Effector memory CD8-positive, alpha-beta T cell (primary cell): ENCODE measurements at regions not wholly inside any gene's neighbourhood (a gene's known extent, or its start where the extent isn't known, plus 50 kb on each side); places are given as distances from the start of the nearest gene placed in this dataset.

Experiments
- ATAC-seq: fragments of 150-1000 bp; cut with Tn5 transposase; replicated peaks from 2 replicates; pipeline ENCODE4 v1.10.0; 2021; ENCODE audit warnings: mild to moderate bottlenecking, moderate library complexity
- DNase-seq, 3 experiments: peaks; one replicate each; pipeline ENCODE4 v3.0.0; 2021
- H3K27ac Mint-ChIP-seq, 2 donors: one replicate each; pipeline ENCODE4 v1.8.0; 2022; ENCODE audit warnings: mild to moderate bottlenecking in 2 of 2, mixed read lengths in 2 of 2, moderate library complexity in 2 of 2
- H3K27me3 Mint-ChIP-seq, 2 donors: one replicate each; pipeline ENCODE4 v1.8.0; 2022; ENCODE audit warnings: mixed read lengths in 2 of 2
- H3K36me3 Mint-ChIP-seq: one replicate; pipeline ENCODE4 v1.8.0; 2022; ENCODE audit warnings: mild to moderate bottlenecking, moderate library complexity, mixed read lengths; ENCODE audit not compliant: insufficient read depth
- H3K4me1 Mint-ChIP-seq, 2 donors: one replicate each; pipeline ENCODE4 v1.8.0; 2022; ENCODE audit warnings: low read depth in 2 of 2, mixed read lengths in 2 of 2
- H3K4me3 Mint-ChIP-seq, 2 donors: one replicate each; pipeline ENCODE4 v1.8.0; 2022; ENCODE audit warnings: mild to moderate bottlenecking in 2 of 2, mixed read lengths in 2 of 2, moderate library complexity in 2 of 2
- H3K9me3 Mint-ChIP-seq, 2 donors: one replicate each; pipeline ENCODE4 v1.8.0; 2022; ENCODE audit warnings: mixed read lengths in 2 of 2

DNA sequence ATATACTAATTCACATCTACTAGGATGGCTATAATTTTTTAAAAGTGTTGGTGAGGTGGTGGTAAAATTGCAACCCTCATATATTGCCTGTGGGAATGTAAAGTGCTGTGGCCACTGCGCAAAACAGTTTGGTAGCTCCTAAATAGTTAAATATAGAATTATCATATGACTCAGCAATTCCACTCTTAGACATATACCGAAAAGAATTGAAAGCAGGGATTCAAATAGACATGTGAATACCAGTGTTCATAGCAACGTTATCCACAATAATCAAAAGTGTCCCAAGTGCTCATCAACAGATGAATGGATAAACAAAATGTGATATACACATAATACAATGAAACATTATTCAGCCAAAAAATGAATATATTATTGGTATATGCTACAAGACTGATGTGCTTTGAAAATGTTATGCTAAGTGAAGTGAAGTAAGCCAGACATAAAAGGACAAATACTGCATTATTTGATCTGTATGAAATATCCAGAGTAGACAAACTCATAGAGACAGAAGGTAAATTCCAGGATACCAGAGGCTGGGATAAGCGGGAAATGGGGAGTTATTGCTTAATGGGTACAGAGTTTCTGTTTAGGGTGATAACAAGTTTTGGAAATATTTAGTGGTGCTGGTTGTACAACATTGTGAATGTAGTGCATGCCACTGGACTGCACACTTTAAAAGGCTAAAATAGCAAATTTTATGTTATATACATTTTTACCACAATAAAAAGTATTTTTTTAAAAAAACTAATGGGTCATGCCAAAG is 342.5 kb downstream of the SEC16B start:
- Mint-ChIP-seq H3K27ac (no peak overlapping the region), H3K36me3 (no peaks in the 10 kb centered on the region), H3K27me3 (no peaks in the 10 kb centered on the region), H3K9me3 (peaks cover 0 to 12% of the 10 kb centered on the region in 2 donors), H3K4me1 (no peaks in the 10 kb centered on the region), H3K4me3 (no peak overlapping the region)
- ATAC-seq (no peak), DNase-seq (no peak)

GRCh38 chr1:177620636-177621190 is 349.1 kb downstream of the SEC16B start:
- no peaks in the 10 kb centered on the region for H3K36me3 Mint-ChIP-seq
- H3K4me3 Mint-ChIP-seq, result no peak overlapping the region
- DNase-seq, result no peak
- ATAC-seq, result no peak
- no peaks in the 10 kb centered on the region for H3K27me3 Mint-ChIP-seq
- no peak overlapping the region for H3K27ac Mint-ChIP-seq
- no peaks in the 10 kb centered on the region for H3K4me1 Mint-ChIP-seq
- peaks cover 2 to 12% of the 10 kb centered on the region in 2 donors for H3K9me3 Mint-ChIP-seq

GRCh38 chr1:177615251-177615650 is 354.6 kb downstream of the SEC16B start:
- ATAC-seq, result no peak
- H3K27ac Mint-ChIP-seq, result no peak overlapping the region
- DNase-seq, result no peak
- H3K4me1 Mint-ChIP-seq, result no peaks in the 10 kb centered on the region
- H3K9me3 Mint-ChIP-seq, result peaks cover 0 to 4% of the 10 kb centered on the region in 2 donors
- no peak overlapping the region for H3K4me3 Mint-ChIP-seq
- H3K36me3 Mint-ChIP-seq, result no peaks in the 10 kb centered on the region
- no peaks in the 10 kb centered on the region for H3K27me3 Mint-ChIP-seq

GRCh38 chr1:177611402-177611801 is 358.5 kb downstream of the SEC16B start:
- H3K36me3 Mint-ChIP-seq, result peaks cover 3% of the 10 kb centered on the region
- DNase-seq (no peak), ATAC-seq (no peak)
- H3K9me3 Mint-ChIP-seq, result peaks cover 0 to 2% of the 10 kb centered on the region in 2 donors
- H3K4me1 Mint-ChIP-seq, result no peaks in the 10 kb centered on the region
- no peak overlapping the region for H3K4me3 Mint-ChIP-seq
- H3K27ac Mint-ChIP-seq, result no peak overlapping the region
- no peaks in the 10 kb centered on the region for H3K27me3 Mint-ChIP-seq

DNA sequence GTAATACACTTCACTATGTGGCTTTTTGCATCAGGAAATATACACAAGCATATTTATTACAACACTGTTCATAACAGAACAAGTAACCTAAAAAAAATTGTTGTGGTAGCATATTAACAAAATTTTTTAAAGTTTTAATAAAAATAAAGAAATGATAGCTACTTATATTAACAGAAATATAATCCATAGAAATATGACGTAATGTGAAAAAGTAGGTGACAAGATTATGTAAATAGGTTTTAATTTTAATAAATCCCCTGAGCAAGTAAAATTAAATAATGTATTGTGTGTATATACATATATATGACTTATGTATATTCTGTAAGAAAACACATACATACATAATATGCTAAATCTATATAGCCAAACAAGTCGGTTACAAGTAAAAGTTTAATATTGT is 359.9 kb downstream of the SEC16B start:
- Mint-ChIP-seq H3K36me3 (peaks cover 3% of the 10 kb centered on the region), H3K4me1 (no peaks in the 10 kb centered on the region), H3K9me3 (peaks cover 5 to 8% of the 10 kb centered on the region in 2 donors), H3K4me3 (no peak overlapping the region), H3K27me3 (no peaks in the 10 kb centered on the region), H3K27ac (no peak overlapping the region)
- DNase-seq, result no peak
- no peak for ATAC-seq

GRCh38 chr1:177600936-177601335 is 368.9 kb downstream of the SEC16B start:
- DNase-seq (no peak), ATAC-seq (no peak)
- Mint-ChIP-seq H3K4me1 (no peaks in the 10 kb centered on the region), H3K27me3 (no peaks in the 10 kb centered on the region), H3K9me3 (peaks cover 12 to 26% of the 10 kb centered on the region in 2 donors), H3K36me3 (no peaks in the 10 kb centered on the region), H3K4me3 (no peak overlapping the region), H3K27ac (no peak overlapping the region)

DNA sequence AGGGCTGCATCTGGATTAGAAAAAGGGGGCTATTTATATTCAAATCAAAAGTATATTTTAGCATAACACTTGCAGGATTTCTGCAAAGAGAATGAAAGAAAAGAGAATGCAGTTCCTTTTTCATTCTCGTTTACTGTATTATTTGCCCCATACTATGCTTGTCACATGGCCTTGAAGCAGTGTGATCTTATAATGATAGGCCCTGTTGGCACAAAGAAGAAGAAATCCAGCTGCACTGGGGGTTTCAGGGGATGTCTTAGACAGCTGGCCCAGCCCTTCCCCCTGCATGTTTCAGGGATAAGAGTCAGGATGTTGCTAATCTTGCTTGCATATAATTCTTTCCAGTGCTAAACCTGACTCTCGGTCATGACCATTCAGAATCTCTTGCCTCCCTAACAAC is 369.5 kb downstream of the SEC16B start:
- Mint-ChIP-seq H3K36me3 (no peaks in the 10 kb centered on the region), H3K27ac (no peak overlapping the region)

GRCh38 chr1:177597393-177597792 is 372.5 kb downstream of the SEC16B start:
- ATAC-seq, result no peak
- no peak overlapping the region for H3K27ac Mint-ChIP-seq
- no peaks in the 10 kb centered on the region for H3K27me3 Mint-ChIP-seq

More for the DNA sequence above, 369.5 kb downstream of the SEC16B start:
- H3K27me3 Mint-ChIP-seq, result no peaks in the 10 kb centered on the region
- no peak for ATAC-seq
- peaks cover 11 to 28% of the 10 kb centered on the region in 2 donors for H3K9me3 Mint-ChIP-seq
- no peak overlapping the region for H3K4me3 Mint-ChIP-seq
- no peak for DNase-seq
- H3K4me1 Mint-ChIP-seq, result no peaks in the 10 kb centered on the region

DNA sequence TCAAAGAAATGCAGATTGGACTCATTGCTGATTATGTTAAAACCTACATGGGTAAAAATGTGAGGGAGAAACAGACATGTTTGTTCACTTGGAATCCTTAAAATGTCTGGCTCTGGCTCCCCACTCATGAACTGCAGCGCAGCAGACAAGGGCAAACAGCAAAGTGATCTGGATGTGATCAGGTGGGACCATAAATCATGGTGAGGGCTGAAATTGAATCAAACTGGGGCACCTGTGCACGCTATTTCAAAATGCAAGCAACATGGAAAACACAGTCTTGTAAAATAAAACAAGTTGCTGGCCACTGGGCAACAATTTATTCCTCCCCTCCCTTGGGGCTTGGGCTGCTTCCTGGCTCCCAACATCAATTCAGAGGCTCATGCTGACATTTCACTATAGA is 373.4 kb downstream of the SEC16B start:
- Mint-ChIP-seq H3K27me3 (no peaks in the 10 kb centered on the region), H3K9me3 (peaks cover 7 to 21% of the 10 kb centered on the region in 2 donors), H3K27ac (no peak overlapping the region), H3K4me1 (no peaks in the 10 kb centered on the region), H3K36me3 (no peaks in the 10 kb centered on the region), H3K4me3 (no peak overlapping the region)
- DNase-seq, result no peak
- ATAC-seq, result no peak

More at GRCh38 chr1:177597393-177597792, 372.5 kb downstream of the SEC16B start:
- Mint-ChIP-seq H3K4me1 (no peaks in the 10 kb centered on the region), H3K9me3 (peaks cover 7 to 23% of the 10 kb centered on the region in 2 donors), H3K4me3 (no peak overlapping the region), H3K36me3 (no peaks in the 10 kb centered on the region)
- no peak for DNase-seq

DNA sequence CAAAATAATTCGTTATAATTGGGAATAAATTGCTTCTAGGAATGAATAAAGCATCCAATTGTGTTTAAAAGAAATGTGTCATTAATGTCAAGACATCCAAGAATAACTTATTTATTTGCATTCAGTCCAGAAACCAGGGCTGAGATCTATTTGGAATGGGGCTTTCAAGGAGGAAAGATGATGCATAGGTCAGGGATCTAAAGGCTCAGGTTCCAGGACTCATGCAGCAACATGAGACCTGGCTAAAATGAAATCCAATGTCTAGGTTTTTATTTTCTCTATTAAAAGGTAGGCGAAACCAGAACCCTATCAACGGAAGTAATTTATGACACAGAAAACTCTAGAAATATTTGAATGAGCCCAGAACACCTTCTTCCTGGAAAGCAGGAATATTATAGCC is 376.8 kb downstream of the SEC16B start:
- H3K4me3 Mint-ChIP-seq, result no peak overlapping the region
- H3K9me3 Mint-ChIP-seq, result peaks cover 4 to 15% of the 10 kb centered on the region in 2 donors
- H3K27ac Mint-ChIP-seq, result no peak overlapping the region
- H3K36me3 Mint-ChIP-seq, result no peaks in the 10 kb centered on the region
- DNase-seq, result no peak
- no peaks in the 10 kb centered on the region for H3K27me3 Mint-ChIP-seq
- H3K4me1 Mint-ChIP-seq, result no peaks in the 10 kb centered on the region
- ATAC-seq, result no peak

DNA sequence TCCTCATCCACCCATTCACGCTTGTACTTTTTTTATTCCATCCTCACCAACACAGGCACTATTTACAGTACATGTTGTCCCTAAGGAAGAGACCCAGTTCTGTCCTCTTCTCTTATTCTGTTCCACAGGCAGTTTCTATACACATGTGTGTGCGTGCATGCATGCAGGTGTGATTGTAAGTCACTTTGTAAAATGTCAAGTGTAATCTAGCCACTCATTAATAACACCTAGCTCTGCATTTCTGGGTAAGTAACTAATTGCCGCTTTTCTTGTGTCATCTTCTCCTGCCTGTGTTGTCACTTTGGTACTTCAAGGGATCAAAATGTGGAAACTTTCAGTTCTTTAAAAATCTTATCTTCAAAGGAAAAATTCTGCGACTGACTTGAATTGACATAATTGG is 377.2 kb downstream of the SEC16B start:
- H3K27ac Mint-ChIP-seq, result no peak overlapping the region

GRCh38 chr1:177591155-177591554 is 378.7 kb downstream of the SEC16B start:
- H3K9me3 Mint-ChIP-seq, result peaks cover 9 to 17% of the 10 kb centered on the region in 2 donors
- no peaks in the 10 kb centered on the region for H3K27me3 Mint-ChIP-seq
- H3K4me1 Mint-ChIP-seq, result no peaks in the 10 kb centered on the region

More for the DNA sequence above, 377.2 kb downstream of the SEC16B start:
- Mint-ChIP-seq H3K4me1 (no peaks in the 10 kb centered on the region), H3K4me3 (no peak overlapping the region), H3K36me3 (no peaks in the 10 kb centered on the region), H3K9me3 (peaks cover 6 to 15% of the 10 kb centered on the region in 2 donors), H3K27me3 (no peaks in the 10 kb centered on the region)
- no peak for ATAC-seq
- no peak for DNase-seq

GRCh38 chr1:177589166-177589565 is 380.7 kb downstream of the SEC16B start:
- no peaks in the 10 kb centered on the region for H3K27me3 Mint-ChIP-seq
- no peak for ATAC-seq
- H3K27ac Mint-ChIP-seq, result no peak overlapping the region

More at GRCh38 chr1:177591155-177591554, 378.7 kb downstream of the SEC16B start:
- ATAC-seq (no peak), DNase-seq (no peak)
- H3K4me3 Mint-ChIP-seq, result no peak overlapping the region
- no peaks in the 10 kb centered on the region for H3K36me3 Mint-ChIP-seq
- H3K27ac Mint-ChIP-seq, result no peak overlapping the region

DNA sequence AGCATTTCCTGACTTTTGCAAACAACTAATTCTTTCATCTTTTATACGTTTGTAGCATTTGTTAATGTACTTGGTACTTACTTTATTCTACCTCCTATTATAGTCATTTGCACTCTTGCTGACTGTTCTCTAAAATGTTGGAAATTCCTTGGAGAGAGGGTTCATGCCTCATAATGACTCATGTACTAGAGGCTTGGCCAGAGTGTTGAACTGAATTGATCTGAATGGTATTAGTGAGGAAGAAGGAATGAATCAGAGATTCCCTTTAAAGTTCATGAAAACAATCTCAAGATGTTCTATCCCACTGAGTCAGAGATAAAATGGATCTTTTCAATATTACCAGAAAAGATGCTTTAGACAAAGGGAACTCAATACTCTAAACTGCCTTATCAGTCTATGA is 383.4 kb downstream of the SEC16B start:
- Mint-ChIP-seq H3K27me3 (no peaks in the 10 kb centered on the region), H3K4me3 (no peak overlapping the region), H3K9me3 (peaks cover 7 to 8% of the 10 kb centered on the region in 2 donors), H3K27ac (no peak overlapping the region), H3K36me3 (no peaks in the 10 kb centered on the region), H3K4me1 (no peaks in the 10 kb centered on the region)
- no peak for ATAC-seq
- no peak for DNase-seq

More at GRCh38 chr1:177589166-177589565, 380.7 kb downstream of the SEC16B start:
- Mint-ChIP-seq H3K36me3 (no peaks in the 10 kb centered on the region), H3K4me3 (no peak overlapping the region), H3K4me1 (no peaks in the 10 kb centered on the region), H3K9me3 (peaks cover 8 to 9% of the 10 kb centered on the region in 2 donors)
- DNase-seq, result no peak
